DOHH2 (cell line): ENCODE measurements at regions not wholly inside any gene's neighbourhood (a gene's known extent, or its start where the extent isn't known, plus 50 kb on each side); places are given as distances from the start of the nearest gene placed in this dataset.

Experiments
- H3F3A ChIP-seq: fragments of 200-600 bp; sonication (generic), shearing (Covaris generic); 2 replicates; pipeline ENCODE4 v1.6.0; 2016; ENCODE audit warnings: antibody characterized with exemption, mild to moderate bottlenecking; ENCODE audit not compliant: control insufficient read depth, insufficient read depth
- H3K27ac ChIP-seq: fragments of 200-600 bp; sonication (generic); 2 replicates; pipeline ENCODE4 v1.5.1; 2014; ENCODE audit warnings: low read depth, mild to moderate bottlenecking, low read length, moderate library complexity
- H3K27me3 ChIP-seq: fragments of 200-600 bp; sonication (generic); 2 replicates; pipeline ENCODE4 v1.6.1; 2014; ENCODE audit warnings: mild to moderate bottlenecking, low read length, mixed read lengths; ENCODE audit not compliant: control insufficient read depth
- H3K36me3 ChIP-seq: fragments of 200-600 bp; sonication (generic); 2 replicates; pipeline ENCODE4 v1.6.1; 2014; ENCODE audit warnings: mild to moderate bottlenecking, low read length, moderate library complexity, mixed read lengths; ENCODE audit not compliant: control insufficient read depth
- H3K4me1 ChIP-seq: fragments of 200-600 bp; sonication (generic); 2 replicates; pipeline ENCODE4 v1.6.1; 2014; ENCODE audit warnings: mild to moderate bottlenecking, low read length, mixed read lengths; ENCODE audit not compliant: control insufficient read depth
- H3K4me2 ChIP-seq: fragments of 200-600 bp; sonication (generic); 2 replicates; pipeline ENCODE4 v1.6.0; 2014; ENCODE audit warnings: mild to moderate bottlenecking, low read length, moderate library complexity
- H3K4me3 ChIP-seq: fragments of 200-600 bp; sonication (generic); 2 replicates; pipeline ENCODE4 v1.5.1; 2014; ENCODE audit warnings: mild to moderate bottlenecking, low read length, mixed read lengths
- H3K79me2 ChIP-seq: fragments of 200-600 bp; sonication (generic); 2 replicates; pipeline ENCODE4 v1.6.1; 2014; ENCODE audit warnings: mild to moderate bottlenecking, low read length, mixed read lengths; ENCODE audit not compliant: control insufficient read depth
- H3K9me2 ChIP-seq: fragments of 200-600 bp; sonication (generic); replicated peaks from 2 replicates; pipeline ENCODE4 v1.6.1; 2014; ENCODE audit warnings: mild to moderate bottlenecking, low read length, mixed read lengths; ENCODE audit not compliant: control insufficient read depth
- H3K9me3 ChIP-seq: fragments of 200-600 bp; sonication (generic); 2 replicates; pipeline ENCODE4 v1.6.1; 2014; ENCODE audit warnings: antibody characterized with exemption, low read length, mixed read lengths; ENCODE audit not compliant: control insufficient read depth, insufficient read depth
- H4K20me1 ChIP-seq: fragments of 200-600 bp; sonication (generic); 2 replicates; pipeline ENCODE4 v1.6.0; 2014; ENCODE audit warnings: low read depth, mild to moderate bottlenecking, antibody characterized with exemption, low read length, moderate library complexity; ENCODE audit not compliant: control insufficient read depth, insufficient read depth
- CTCF ChIP-seq: fragments of 200-600 bp; sonication (generic); IDR thresholded peaks from one replicate; pipeline ENCODE4 v1.5.1; 2014; ENCODE audit warnings: antibody characterized with exemption, mild to moderate bottlenecking, low read depth, low read length; ENCODE audit not compliant: poor library complexity, severe bottlenecking
- EZH2phosphoT487 ChIP-seq: fragments of 200-600 bp; sonication (generic); IDR thresholded peaks from 2 replicates; pipeline ENCODE4 v1.6.1; 2017; ENCODE audit warnings: borderline replicate concordance, mild to moderate bottlenecking, antibody characterized with exemption, low read length, moderate library complexity, mixed read lengths

- no peak overlapping the region for H3K4me3 ChIP-seq
- H3K36me3 ChIP-seq, result no peaks in the 10 kb centered on the region
- no peak overlapping the region for H3K27ac ChIP-seq
- no peaks in the 10 kb centered on the region for H4K20me1 ChIP-seq
- H3K4me2 ChIP-seq, result no peak overlapping the region
- no peaks in the 10 kb centered on the region for H3K9me2 ChIP-seq
- H3F3A ChIP-seq, result no peaks in the 10 kb centered on the region
- no peaks in the 10 kb centered on the region for H3K27me3 ChIP-seq
- H3K4me1 ChIP-seq, result peaks cover 14% of the 10 kb centered on the region
- no peak for TF ChIP-seq CTCF
- no peaks in the 10 kb centered on the region for H3K79me2 ChIP-seq
- no peaks in the 10 kb centered on the region for H3K9me3 ChIP-seq
These were observed 182.9 kb upstream of the RMP24 start for GRCh38 chr18:35789543-35789942.

- Histone ChIP-seq H3K4me3 (no peak overlapping the region), H3K79me2 (no peaks in the 10 kb centered on the region), H4K20me1 (no peaks in the 10 kb centered on the region), H3K9me2 (no peaks in the 10 kb centered on the region), H3K4me1 (no peaks in the 10 kb centered on the region), H3K27me3 (peaks cover 4% of the 10 kb centered on the region; the same call in 1 of the 2 replicates), H3F3A (no peaks in the 10 kb centered on the region), H3K4me2 (no peak overlapping the region), H3K36me3 (no peaks in the 10 kb centered on the region), H3K27ac (no peak overlapping the region), H3K9me3 (no peaks in the 10 kb centered on the region)
- TF ChIP-seq EZH2phosphoT487 (no peak), CTCF (no peak)
These were observed 174.5 kb upstream of the RMP24 start for GRCh38 chr18:35797948-35798347.

GRCh38 chr18:35803551-35803950 is 168.9 kb upstream of the RMP24 start:
- no peak overlapping the region for H3K27ac ChIP-seq
- no peak overlapping the region for H3K4me2 ChIP-seq
- H4K20me1 ChIP-seq, result no peaks in the 10 kb centered on the region
- no peaks in the 10 kb centered on the region for H3K79me2 ChIP-seq
- no peaks in the 10 kb centered on the region for H3K9me3 ChIP-seq
- H3F3A ChIP-seq, result no peaks in the 10 kb centered on the region
- no peaks in the 10 kb centered on the region for H3K36me3 ChIP-seq
- no peaks in the 10 kb centered on the region for H3K27me3 ChIP-seq
- H3K4me1 ChIP-seq, result no peaks in the 10 kb centered on the region
- H3K4me3 ChIP-seq, result no peak overlapping the region
- no peaks in the 10 kb centered on the region for H3K9me2 ChIP-seq
- TF ChIP-seq EZH2phosphoT487 (no peak), CTCF (no peak)

- Histone ChIP-seq H3K36me3 (no peaks in the 10 kb centered on the region), H3K27me3 (no peaks in the 10 kb centered on the region), H3K4me3 (no peak overlapping the region), H3K27ac (no peak overlapping the region), H3K79me2 (no peaks in the 10 kb centered on the region), H3K4me1 (no peaks in the 10 kb centered on the region; the same call in 1 of the 2 replicates), H3K9me3 (no peaks in the 10 kb centered on the region), H3F3A (no peaks in the 10 kb centered on the region), H4K20me1 (no peaks in the 10 kb centered on the region), H3K9me2 (no peaks in the 10 kb centered on the region), H3K4me2 (no peak overlapping the region)
- TF ChIP-seq EZH2phosphoT487, result no peak
- no peak for TF ChIP-seq CTCF
These were observed 168.1 kb upstream of the RMP24 start for GRCh38 chr18:35804377-35804776.
